Mucosa of rectum (tissue), 2 donors: ENCODE measurements at regions not wholly inside any gene's neighbourhood (a gene's known extent, or its start where the extent isn't known, plus 50 kb on each side); places are given as distances from the start of the nearest gene placed in this dataset.

ENCODE experiments used
- H3K27ac ChIP-seq, 2 donors: one replicate each; pipeline ENCODE4 v1.7.0; 2013; ENCODE audit warnings: inconsistent platforms in 2 of 2, low read depth in 2 of 2, low read length in 2 of 2
- H3K27me3 ChIP-seq, 2 donors: one replicate each; pipeline ENCODE4 v1.7.0; 2013; ENCODE audit warnings: low read length in 2 of 2; ENCODE audit not compliant: control insufficient read depth in 2 of 2, insufficient read depth in 2 of 2
- H3K36me3 ChIP-seq, 2 donors: one replicate each; pipeline ENCODE4 v1.7.0; 2013; ENCODE audit warnings: low read length in 2 of 2; ENCODE audit not compliant: control insufficient read depth in 2 of 2, insufficient read depth in 2 of 2
- H3K4me1 ChIP-seq, 2 donors: one replicate each; pipeline ENCODE4 v1.7.0; 2013; ENCODE audit warnings: low read length in 2 of 2, mild to moderate bottlenecking in 1 of 2; ENCODE audit not compliant: control insufficient read depth in 2 of 2, insufficient read depth in 2 of 2
- H3K4me3 ChIP-seq, 2 donors: one replicate each; pipeline ENCODE4 v1.7.0; 2013; ENCODE audit warnings: low read length in 2 of 2
- H3K9ac ChIP-seq, 2 donors: one replicate each; pipeline ENCODE4 v1.7.0; 2013; ENCODE audit warnings: low read length in 2 of 2, low read depth in 1 of 2, mild to moderate bottlenecking in 1 of 2
- H3K9me3 ChIP-seq, 2 donors: one replicate each; pipeline ENCODE4 v1.7.0; 2013; ENCODE audit warnings: low read length in 2 of 2; ENCODE audit not compliant: control insufficient read depth in 2 of 2
- donor health status: healthy.
- donor health status: Normal muscosa, but diverticular disease.

DNA sequence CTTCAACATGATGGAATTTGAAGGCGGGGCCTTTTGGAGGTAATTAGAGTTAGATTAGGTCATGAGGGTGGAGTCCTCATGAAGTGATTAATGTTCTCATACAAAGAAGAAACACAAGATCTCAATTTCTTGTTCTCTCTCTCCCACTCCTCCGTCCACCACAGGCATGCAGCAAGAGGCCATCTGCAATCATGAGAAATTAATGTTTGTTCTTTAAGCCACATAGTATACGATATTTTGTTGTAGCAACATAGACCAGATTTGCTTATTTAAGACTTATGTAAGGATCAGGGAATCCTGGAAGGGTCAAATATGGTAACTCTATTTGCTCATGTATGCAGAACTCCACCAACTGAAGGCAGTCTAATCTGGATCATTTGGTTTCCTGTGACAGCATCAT, 429.0 kb downstream of the LRIG3 start:
- Histone ChIP-seq H3K9me3 (no peaks in the 10 kb centered on the region), H3K9ac (no peak overlapping the region), H3K27me3 (no peaks in the 10 kb centered on the region), H3K4me1 (no peaks in the 10 kb centered on the region), H3K27ac (no peak overlapping the region), H3K36me3 (no peaks in the 10 kb centered on the region), H3K4me3 (no peak overlapping the region)

DNA sequence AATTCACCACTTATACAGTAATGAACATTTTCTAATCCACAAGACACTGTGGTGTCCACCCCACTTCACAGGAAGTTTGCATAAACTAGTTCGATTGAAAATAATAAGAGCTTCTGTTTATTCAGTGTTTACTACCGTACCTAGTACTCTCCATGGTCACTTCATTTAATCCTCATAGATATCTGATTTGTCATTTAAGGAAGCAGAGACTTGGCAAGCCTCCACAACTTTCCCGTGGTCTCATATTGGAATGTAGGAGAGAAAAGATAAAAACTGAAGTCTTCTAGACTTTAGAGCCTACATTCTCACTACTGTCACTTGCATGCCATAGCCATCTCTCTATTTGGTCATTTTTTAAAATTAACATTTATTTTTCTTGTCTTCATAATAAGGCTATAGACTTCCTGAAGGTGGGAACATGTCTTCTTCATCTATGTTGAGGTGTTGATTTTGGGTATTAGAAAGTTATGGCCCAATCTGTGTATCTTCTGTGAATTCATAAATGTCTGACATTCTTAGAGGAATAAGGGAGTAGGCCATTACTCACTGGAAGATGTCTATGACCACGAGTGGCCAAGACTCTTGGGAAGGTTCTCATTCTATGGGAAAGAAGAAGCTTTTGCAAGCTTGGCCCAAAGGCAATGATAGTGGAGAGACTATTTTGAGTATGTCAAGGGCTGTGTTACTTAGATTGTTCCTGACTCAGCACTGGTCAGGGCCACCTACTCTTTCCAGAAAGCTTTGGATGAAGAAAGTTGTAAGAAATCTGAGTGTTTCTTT, 423.7 kb downstream of the LRIG3 start:
- Histone ChIP-seq H3K4me1 (no peaks in the 10 kb centered on the region), H3K4me3 (no peak overlapping the region), H3K27me3 (no peaks in the 10 kb centered on the region), H3K36me3 (no peaks in the 10 kb centered on the region), H3K9me3 (no peaks in the 10 kb centered on the region), H3K9ac (no peak overlapping the region), H3K27ac (no peak overlapping the region)

DNA sequence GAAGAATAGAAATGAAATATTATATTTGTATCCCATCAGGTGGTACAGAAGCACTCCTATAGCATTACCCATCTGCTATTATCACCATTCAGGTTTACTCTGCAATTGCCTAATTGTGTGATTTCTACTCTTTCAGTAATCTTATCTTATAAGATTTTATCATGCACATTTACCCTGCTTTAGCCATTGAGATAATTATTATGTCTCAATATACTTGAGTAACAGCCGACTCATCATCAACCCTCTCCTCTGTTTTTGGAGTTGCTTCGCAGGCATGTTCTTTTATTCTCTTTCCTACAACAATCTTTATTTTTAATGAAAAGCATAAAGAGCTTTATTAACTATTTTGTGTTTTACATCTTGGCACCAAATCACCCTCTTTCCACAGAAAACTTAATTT, 419.9 kb downstream of the LRIG3 start:
- H3K9me3 ChIP-seq = no peaks in the 10 kb centered on the region
- H3K4me1 ChIP-seq = peaks cover 3 to 5% of the 10 kb centered on the region in 2 donors
- H3K36me3 ChIP-seq = no peaks in the 10 kb centered on the region
- H3K4me3 ChIP-seq = no peak overlapping the region
- H3K27ac ChIP-seq = no peak overlapping the region
- no peaks in the 10 kb centered on the region for H3K27me3 ChIP-seq
- H3K9ac ChIP-seq = no peak overlapping the region

DNA sequence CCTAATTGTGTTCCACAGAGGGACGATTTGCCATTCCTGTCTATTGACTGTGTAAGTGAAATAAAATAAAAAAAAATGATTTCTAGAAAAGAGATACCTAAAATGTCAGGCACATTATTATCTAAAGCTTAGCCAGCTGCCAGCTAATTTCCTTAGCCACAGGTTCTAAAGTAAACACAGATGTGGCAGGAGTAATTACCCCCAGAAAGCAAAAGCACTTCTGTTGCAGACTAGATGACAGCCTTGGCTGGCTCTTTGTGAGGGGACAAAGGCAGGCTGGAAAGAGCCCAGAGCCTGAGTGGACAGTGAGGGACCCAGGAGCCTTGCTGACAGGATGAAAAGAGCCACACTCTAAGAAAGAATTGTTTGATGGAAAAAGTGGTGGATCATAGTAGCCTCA, 418.1 kb downstream of the LRIG3 start:
- Histone ChIP-seq H3K36me3 (no peaks in the 10 kb centered on the region), H3K9me3 (no peaks in the 10 kb centered on the region), H3K27me3 (no peaks in the 10 kb centered on the region), H3K4me3 (no peak overlapping the region), H3K27ac (no peak overlapping the region), H3K9ac (no peak overlapping the region), H3K4me1 (peaks cover 3 to 5% of the 10 kb centered on the region in 2 donors)

DNA sequence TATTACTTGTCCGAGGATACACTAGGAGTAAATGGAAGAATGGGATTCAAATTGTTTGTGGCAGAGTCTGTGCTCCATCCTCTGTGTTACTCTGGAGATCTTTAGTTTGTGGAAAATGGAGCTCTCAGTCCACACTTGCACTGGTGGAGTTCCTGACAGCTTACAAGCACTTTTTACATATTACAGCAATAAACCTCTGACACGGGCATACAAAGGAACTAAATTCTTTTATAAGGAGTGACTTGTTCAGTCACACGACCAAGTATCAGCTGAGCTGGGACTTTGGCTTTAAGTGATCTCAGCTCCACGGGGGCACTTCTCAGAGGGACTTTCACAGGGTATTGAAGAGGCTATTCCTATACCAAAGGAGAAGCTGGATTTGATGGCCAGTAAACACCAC, 417.5 kb downstream of the LRIG3 start:
- no peaks in the 10 kb centered on the region for H3K36me3 ChIP-seq
- peaks cover 3 to 5% of the 10 kb centered on the region in 2 donors for H3K4me1 ChIP-seq
- H3K9ac ChIP-seq = no peak overlapping the region
- H3K27me3 ChIP-seq = no peaks in the 10 kb centered on the region
- H3K27ac ChIP-seq = no peak overlapping the region
- H3K4me3 ChIP-seq = no peak overlapping the region
- no peaks in the 10 kb centered on the region for H3K9me3 ChIP-seq

DNA sequence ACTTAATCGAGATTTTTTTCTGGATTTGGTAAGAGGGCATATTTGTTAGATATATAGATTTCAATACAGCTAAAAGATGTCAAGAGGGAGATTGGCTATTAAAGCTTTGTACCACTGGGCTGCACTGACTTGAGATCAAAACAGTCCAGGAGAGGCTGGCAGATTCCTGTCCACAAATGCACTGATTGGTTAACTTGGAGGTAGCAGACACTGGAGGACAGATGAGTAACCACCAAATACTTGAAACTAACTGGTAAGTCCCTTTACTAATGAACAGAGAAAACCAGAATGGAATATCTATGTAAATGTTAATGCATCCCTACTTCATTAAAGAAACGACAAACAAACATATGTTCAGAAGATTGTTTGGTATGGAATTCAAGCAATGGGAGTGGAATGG, 416.6 kb downstream of the LRIG3 start:
- no peaks in the 10 kb centered on the region for H3K27me3 ChIP-seq
- H3K9ac ChIP-seq = no peak overlapping the region
- H3K9me3 ChIP-seq = no peaks in the 10 kb centered on the region
- H3K36me3 ChIP-seq = no peaks in the 10 kb centered on the region
- H3K4me3 ChIP-seq = no peak overlapping the region
- H3K27ac ChIP-seq = no peak overlapping the region
- peaks cover 3 to 5% of the 10 kb centered on the region in 2 donors for H3K4me1 ChIP-seq

DNA sequence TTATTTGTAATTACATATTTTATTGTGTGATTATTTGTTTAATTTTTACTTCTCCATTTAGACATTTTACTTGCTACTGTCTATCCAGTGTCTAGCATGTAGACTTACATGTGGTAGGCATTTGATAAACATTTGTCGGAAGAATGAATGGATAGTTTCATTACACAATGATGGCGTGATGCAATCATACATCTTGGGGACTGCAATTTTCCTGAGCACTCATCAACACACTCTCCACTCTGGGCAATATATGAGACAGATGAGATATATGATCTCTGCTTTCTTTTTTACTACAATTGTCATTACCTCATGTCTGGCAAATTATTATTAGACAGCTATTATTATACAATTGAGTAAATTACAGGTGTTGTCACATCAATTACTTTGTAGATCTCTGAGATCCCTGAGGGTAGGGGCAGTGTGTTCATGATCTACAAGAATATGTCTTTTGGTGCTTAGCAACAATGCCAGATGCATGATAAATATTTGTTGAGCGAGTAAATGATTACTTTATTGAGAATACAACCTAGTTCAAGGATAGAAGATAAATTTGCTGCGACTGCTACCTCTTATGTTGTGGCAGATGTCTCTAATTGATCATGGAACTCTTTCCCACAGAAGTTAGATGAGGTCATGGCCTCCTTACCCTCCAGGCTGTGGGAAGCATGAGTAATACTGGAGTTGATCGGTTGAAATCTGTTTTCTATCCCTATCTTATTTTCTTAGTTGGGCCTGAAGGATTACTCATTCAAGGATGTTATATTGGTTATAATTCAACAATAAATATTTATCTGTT, 416.0 kb downstream of the LRIG3 start:
- no peaks in the 10 kb centered on the region for H3K36me3 ChIP-seq
- H3K27me3 ChIP-seq = no peaks in the 10 kb centered on the region
- no peak overlapping the region for H3K4me3 ChIP-seq
- no peaks in the 10 kb centered on the region for H3K9me3 ChIP-seq
- H3K27ac ChIP-seq = no peak overlapping the region
- H3K4me1 ChIP-seq = peaks cover 3 to 5% of the 10 kb centered on the region in 2 donors
- no peak overlapping the region for H3K9ac ChIP-seq

DNA sequence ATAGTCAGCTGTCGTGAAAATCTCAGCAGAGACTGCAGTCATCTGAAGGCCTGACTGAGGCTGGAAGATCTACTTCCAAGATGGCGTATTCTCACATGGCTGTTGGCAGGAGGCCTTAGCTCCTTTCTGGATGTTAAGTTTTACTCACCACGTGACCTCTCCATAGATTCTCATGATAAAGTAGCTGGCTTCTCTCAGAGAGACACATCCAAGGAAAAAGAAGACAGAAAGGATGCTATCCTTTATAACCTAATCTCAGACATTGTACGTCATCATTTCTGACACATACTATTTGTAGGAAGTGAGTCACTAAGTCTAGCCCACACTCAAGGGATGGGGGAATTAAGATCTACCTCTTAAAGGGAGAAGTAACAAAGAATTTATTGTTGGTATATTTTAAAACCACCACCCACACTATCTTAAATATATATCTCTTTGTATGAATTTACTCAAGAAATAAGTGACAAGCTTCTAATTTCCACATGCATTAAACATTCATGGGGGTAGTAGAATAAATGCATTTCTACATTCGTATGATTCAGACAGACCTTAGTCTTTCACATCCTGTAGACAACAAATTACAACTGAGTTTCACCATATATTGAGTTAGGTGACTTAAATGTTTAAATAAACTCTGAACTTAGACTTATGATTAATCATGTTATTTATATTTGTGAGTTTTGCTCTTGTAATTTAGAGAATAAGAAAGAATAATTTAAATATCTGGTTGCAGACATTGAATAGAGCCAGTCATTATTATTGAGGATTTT, 411.0 kb downstream of the LRIG3 start:
- Histone ChIP-seq H3K27me3 (no peaks in the 10 kb centered on the region), H3K27ac (no peak overlapping the region), H3K9me3 (no peaks in the 10 kb centered on the region), H3K9ac (no peak overlapping the region), H3K36me3 (no peaks in the 10 kb centered on the region), H3K4me1 (no peaks in the 10 kb centered on the region), H3K4me3 (no peak overlapping the region)

DNA sequence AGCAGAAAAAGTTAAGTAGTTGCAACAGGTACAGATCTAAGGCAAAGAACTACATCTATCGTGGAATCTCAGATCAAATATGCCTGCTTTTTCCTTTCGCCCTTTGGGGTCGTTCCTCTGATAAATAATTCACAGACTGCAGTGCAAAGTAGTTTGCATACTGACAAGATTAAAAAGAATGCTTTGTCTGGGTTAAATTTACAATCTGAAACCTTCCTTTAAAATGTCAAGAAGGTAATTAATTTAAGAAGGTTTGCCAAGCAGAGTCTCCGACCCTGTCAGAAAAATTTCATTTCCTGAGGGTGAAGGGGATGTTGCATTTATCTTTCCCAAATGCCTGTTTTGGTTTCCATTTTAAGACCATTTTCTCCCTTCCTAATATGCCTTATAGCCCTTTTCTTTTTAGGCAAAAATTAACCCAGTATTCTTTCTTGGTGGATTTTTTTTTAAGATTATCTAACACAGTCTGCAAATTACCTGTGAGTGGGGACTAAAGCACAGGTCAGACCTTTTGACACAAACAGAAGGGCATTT, 406.9 kb downstream of the LRIG3 start:
- Histone ChIP-seq H3K27me3 (no peaks in the 10 kb centered on the region), H3K9me3 (peaks cover 0 to 6% of the 10 kb centered on the region in 2 donors), H3K9ac (no peak overlapping the region)

DNA sequence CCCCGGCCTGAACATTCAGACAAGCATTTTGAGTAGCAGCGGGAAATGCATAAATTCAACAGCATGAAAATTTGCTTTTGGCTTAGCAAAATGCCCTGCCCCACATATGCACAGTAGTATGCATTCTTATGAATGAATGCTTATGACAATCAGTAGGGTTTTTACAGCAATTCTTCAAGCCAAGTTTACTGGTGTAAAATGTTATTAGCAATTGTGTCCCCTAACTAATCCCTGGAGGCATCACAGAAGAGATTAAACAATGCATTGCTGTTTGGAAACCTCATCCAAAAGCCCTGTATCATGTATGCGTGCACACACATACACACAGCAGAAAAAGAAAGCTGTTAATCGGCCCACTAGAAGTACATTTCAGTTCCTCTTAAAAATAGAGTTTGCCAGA, 406.5 kb downstream of the LRIG3 start:
- Histone ChIP-seq H3K27ac (no peak overlapping the region), H3K9ac (no peak overlapping the region), H3K27me3 (no peaks in the 10 kb centered on the region), H3K36me3 (no peaks in the 10 kb centered on the region), H3K9me3 (peaks cover 0 to 6% of the 10 kb centered on the region in 2 donors), H3K4me3 (no peak overlapping the region), H3K4me1 (no peaks in the 10 kb centered on the region)

More for the DNA sequence above, 406.9 kb downstream of the LRIG3 start:
- Histone ChIP-seq H3K36me3 (no peaks in the 10 kb centered on the region), H3K27ac (no peak overlapping the region), H3K4me3 (no peak overlapping the region), H3K4me1 (no peaks in the 10 kb centered on the region)
